GM23338 (cell line): ENCODE measurements at regions not wholly inside any gene's neighbourhood (a gene's known extent, or its start where the extent isn't known, plus 50 kb on each side); places are given as distances from the start of the nearest gene placed in this dataset.

ENCODE experiments used
- ATAC-seq: fragments of 200-7000 bp; cut with Tn5 transposase; 3 replicates; pipeline ENCODE4 v1.9.1; 2020
- DNase-seq: peaks from one replicate; pipeline ENCODE4 v3.0.0-alpha.2; 2015; ENCODE audit warnings: low spot score
- H2AFZ ChIP-seq: fragments of 200-600 bp; sonication (generic); 2 replicates; pipeline ENCODE4 v1.8.0; 2016; ENCODE audit warnings: antibody characterized with exemption, mild to moderate bottlenecking, moderate library complexity
- H3F3A ChIP-seq: fragments of 200-600 bp; sonication (generic); replicated peaks from 2 replicates; pipeline ENCODE4 v1.8.0; 2017; ENCODE audit warnings: antibody characterized with exemption, mixed run types, low read depth
- H3K27ac ChIP-seq: fragments of 200-600 bp; sonication (generic); 2 replicates; pipeline ENCODE4 v1.6.1; 2016; ENCODE audit warnings: low read depth
- H3K27me3 ChIP-seq: fragments of 200-600 bp; sonication (generic); 2 replicates; pipeline ENCODE4 v1.8.0; 2016; ENCODE audit warnings: mild to moderate bottlenecking, mixed run types, moderate library complexity; ENCODE audit not compliant: insufficient read depth
- H3K36me3 ChIP-seq: fragments of 200-600 bp; sonication (generic); 2 replicates; pipeline ENCODE4 v1.8.0; 2016; ENCODE audit warnings: mild to moderate bottlenecking; ENCODE audit not compliant: insufficient read depth
- H3K4me1 ChIP-seq: fragments of 200-600 bp; sonication (generic); 2 replicates; pipeline ENCODE4 v1.8.0; 2016; ENCODE audit warnings: mild to moderate bottlenecking, moderate library complexity; ENCODE audit not compliant: insufficient read depth
- H3K4me2 ChIP-seq: fragments of 200-600 bp; sonication (generic); 2 replicates; pipeline ENCODE4 v1.7.1; 2017; ENCODE audit warnings: mixed run types
- H3K4me3 ChIP-seq: fragments of 200-600 bp; sonication (generic); 2 replicates; pipeline ENCODE4 v1.6.1; 2016; ENCODE audit warnings: mixed run types
- H3K79me2 ChIP-seq: fragments of 200-600 bp; sonication (generic); replicated peaks from 2 replicates; pipeline ENCODE4 v1.8.0; 2017; ENCODE audit warnings: mild to moderate bottlenecking; ENCODE audit not compliant: insufficient read depth
- H3K9me2 ChIP-seq: fragments of 200-600 bp; sonication (generic); 2 replicates; pipeline ENCODE4 v1.8.0; 2017; ENCODE audit not compliant: insufficient read depth
- H4K20me1 ChIP-seq: fragments of 200-600 bp; sonication (generic); replicated peaks from 2 replicates; pipeline ENCODE4 v1.8.0; 2017; ENCODE audit warnings: mild to moderate bottlenecking; ENCODE audit not compliant: insufficient read depth
- H3K27ac Mint-ChIP-seq: 2 replicates; pipeline ENCODE4 v1.8.0; 2020; ENCODE audit warnings: inconsistent platforms, mild to moderate bottlenecking, moderate library complexity, mixed read lengths
- H3K27me3 Mint-ChIP-seq: 3 replicates; pipeline ENCODE4 v1.8.0; 2022; ENCODE audit warnings: low read depth, mild to moderate bottlenecking, moderate library complexity, mixed read lengths, inconsistent platforms; ENCODE audit not compliant: insufficient read depth, poor library complexity
- H3K36me3 Mint-ChIP-seq: 3 replicates; pipeline ENCODE4 v1.8.0; 2021; ENCODE audit warnings: low read depth, mild to moderate bottlenecking, inconsistent platforms, moderate library complexity, mixed read lengths
- H3K4me1 Mint-ChIP-seq: 3 replicates; pipeline ENCODE4 v1.8.0; 2020; ENCODE audit warnings: mild to moderate bottlenecking, inconsistent platforms, mixed read lengths
- H3K4me3 Mint-ChIP-seq: 3 replicates; pipeline ENCODE4 v1.8.0; 2021; ENCODE audit warnings: moderate library complexity, mild to moderate bottlenecking, inconsistent platforms, mixed read lengths
- H3K9me3 Mint-ChIP-seq: 3 replicates; pipeline ENCODE4 v1.8.0; 2020; ENCODE audit warnings: moderate library complexity, mild to moderate bottlenecking, inconsistent platforms, mixed read lengths
- CREB1 ChIP-seq: fragments of 250-450 bp; sonication (Bioruptor Pico); IDR thresholded peaks from 2 replicates; pipeline ENCODE4 v1.5.0; 2020; ENCODE audit warnings: low read depth, mild to moderate bottlenecking, moderate library complexity
- EZH2 ChIP-seq: fragments of 200-600 bp; sonication (generic); IDR thresholded peaks from one replicate; pipeline ENCODE4 v1.8.0; 2017; ENCODE audit warnings: antibody characterized with exemption, mild to moderate bottlenecking, low read depth; ENCODE audit not compliant: unreplicated experiment
- JUNB ChIP-seq: IDR thresholded peaks from one replicate; pipeline ENCODE4 v1.6.1; 2016; ENCODE audit warnings: antibody characterized with exemption; ENCODE audit not compliant: unreplicated experiment
- STAT1 ChIP-seq: IDR thresholded peaks from one replicate; pipeline ENCODE4 v1.6.1; 2016; ENCODE audit warnings: antibody characterized with exemption; ENCODE audit not compliant: unreplicated experiment
- ZNF114 ChIP-seq: fragments of 250-450 bp; sonication (Bioruptor Pico); IDR thresholded peaks from 2 replicates; pipeline ENCODE4 v1.5.0; 2020; ENCODE audit warnings: mild to moderate bottlenecking, moderate library complexity
- ZNF331 ChIP-seq: fragments of 250-450 bp; sonication (Bioruptor Pico); IDR thresholded peaks from 2 replicates; pipeline ENCODE4 v1.5.0; 2020; ENCODE audit warnings: low read depth, mild to moderate bottlenecking, moderate library complexity

DNA sequence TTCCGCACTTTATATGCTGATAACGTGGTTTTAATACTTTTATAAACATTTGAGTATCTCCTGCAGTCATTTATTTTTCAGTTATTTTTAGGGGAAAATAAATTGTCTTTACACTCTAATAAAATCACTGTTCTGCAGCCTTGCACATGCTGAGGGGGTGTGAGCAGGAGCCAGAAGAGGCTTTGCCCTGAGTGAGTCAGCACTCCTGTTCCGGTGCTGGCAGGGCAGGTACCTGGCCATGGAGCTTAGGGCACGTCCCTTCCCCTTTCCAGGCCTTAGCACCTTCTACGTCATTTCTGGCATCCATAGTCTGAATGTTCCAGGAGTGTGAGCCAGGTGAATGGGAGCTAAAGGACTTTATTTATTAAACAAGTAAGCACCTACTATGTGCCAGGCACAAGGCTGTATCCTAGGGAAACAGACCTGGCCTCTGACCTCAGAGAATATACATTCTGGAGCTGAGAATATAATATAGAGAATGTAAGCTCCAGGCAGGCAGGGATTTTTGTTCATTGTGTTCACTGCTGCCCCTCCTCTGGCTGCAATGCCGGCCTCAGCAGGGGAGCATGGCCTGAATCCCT is 402.9 kb downstream of the PTPRU start:
- TF ChIP-seq CREB1 (CRISPR knock-in tag) (no peak), JUNB (no peak)
- peak overlapping the region; percentile 52; the same call in 1 of the 2 replicates for H3K27ac Mint-ChIP-seq
- ATAC-seq: no peak

DNA sequence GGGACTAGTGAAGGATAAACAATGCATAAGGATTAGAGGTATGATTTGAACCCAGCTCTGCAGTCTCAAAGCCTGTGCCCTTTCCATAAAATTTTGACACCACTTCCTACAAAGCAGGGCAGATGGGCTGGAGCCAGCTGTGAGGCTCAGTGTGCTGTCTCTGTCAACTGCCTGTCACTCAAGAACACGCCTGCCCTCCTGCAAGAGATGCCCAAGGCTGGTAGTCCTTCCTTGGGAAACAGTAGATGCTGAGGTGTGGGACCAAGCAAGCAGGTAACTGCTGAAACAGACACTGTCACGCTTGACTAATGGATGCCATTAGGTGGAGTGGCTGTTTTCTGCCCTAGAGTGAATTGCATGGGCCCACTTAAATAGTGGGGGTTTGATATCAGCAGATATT is 402.0 kb downstream of the PTPRU start:
- Histone ChIP-seq H3K36me3 (no peaks in the 10 kb centered on the region), H4K20me1 (no peaks in the 10 kb centered on the region), H3K4me3 (no peak overlapping the region), H3K27me3 (no peaks in the 10 kb centered on the region), H3K9me2 (no peaks in the 10 kb centered on the region), H2AFZ (no peak overlapping the region), H3K4me2 (no peak overlapping the region), H3K4me1 (no peaks in the 10 kb centered on the region), H3F3A (no peaks in the 10 kb centered on the region), H3K27ac (no peak overlapping the region), H3K79me2 (no peaks in the 10 kb centered on the region)
- no peaks in the 10 kb centered on the region for H3K36me3 Mint-ChIP-seq
- no peak overlapping the region for H3K4me3 Mint-ChIP-seq
- H3K9me3 Mint-ChIP-seq: no peaks in the 10 kb centered on the region
- peaks cover 7% of the 10 kb centered on the region for H3K27me3 Mint-ChIP-seq
- no peak overlapping the region for H3K27ac Mint-ChIP-seq
- ATAC-seq: no peak
- no peak for TF ChIP-seq STAT1
- no peak for TF ChIP-seq ZNF331 (CRISPR knock-in tag)
- no peak for TF ChIP-seq ZNF114 (CRISPR knock-in tag)
- no peak for DNase-seq
- H3K4me1 Mint-ChIP-seq: no peaks in the 10 kb centered on the region

More for the DNA sequence above, 402.9 kb downstream of the PTPRU start:
- DNase-seq: no peak
- no peak overlapping the region for H3K4me2 ChIP-seq
- H3F3A ChIP-seq: no peaks in the 10 kb centered on the region
- H3K9me2 ChIP-seq: no peaks in the 10 kb centered on the region; the same call in 1 of the 2 replicates
- H3K4me1 ChIP-seq: no peaks in the 10 kb centered on the region
- no peaks in the 10 kb centered on the region for H3K36me3 ChIP-seq
- no peaks in the 10 kb centered on the region for H4K20me1 ChIP-seq
- peaks cover 7% of the 10 kb centered on the region for H3K27me3 Mint-ChIP-seq
- H3K4me3 ChIP-seq: no peak overlapping the region
- H3K27ac ChIP-seq: no peak overlapping the region
- H3K79me2 ChIP-seq: no peaks in the 10 kb centered on the region
- H3K27me3 ChIP-seq: no peaks in the 10 kb centered on the region
- H3K4me1 Mint-ChIP-seq: no peaks in the 10 kb centered on the region
- no peaks in the 10 kb centered on the region for H3K9me3 Mint-ChIP-seq
- peak overlapping the region; percentile 7; the same call in 1 of the 2 replicates for H2AFZ ChIP-seq
- no peak overlapping the region for H3K4me3 Mint-ChIP-seq
- no peaks in the 10 kb centered on the region for H3K36me3 Mint-ChIP-seq

DNA sequence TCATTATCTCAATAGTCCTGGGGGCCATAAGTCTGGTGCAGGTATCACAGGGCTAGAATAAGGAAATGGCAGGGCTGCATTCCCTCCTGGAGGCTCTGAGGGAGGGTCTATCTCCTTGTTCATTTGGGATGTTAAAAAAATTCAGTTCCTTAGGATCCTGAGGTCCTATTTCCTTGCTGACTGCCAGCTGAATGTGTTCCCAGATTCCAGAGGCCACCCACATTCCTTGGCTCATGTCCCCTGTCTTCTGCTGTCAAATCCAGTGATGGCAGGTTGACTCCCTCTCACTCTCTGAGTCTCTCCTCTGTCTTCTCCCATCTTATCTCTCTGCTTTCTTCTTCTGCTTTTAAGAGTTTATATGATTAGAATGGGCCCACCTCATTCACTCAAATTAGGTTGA is 400.6 kb downstream of the PTPRU start:
- DNase-seq: no peak
- Mint-ChIP-seq H3K9me3 (no peaks in the 10 kb centered on the region), H3K27ac (no peak overlapping the region), H3K27me3 (peaks cover 5% of the 10 kb centered on the region), H3K4me1 (no peaks in the 10 kb centered on the region), H3K36me3 (no peaks in the 10 kb centered on the region), H3K4me3 (no peak overlapping the region)
- Histone ChIP-seq H3K36me3 (no peaks in the 10 kb centered on the region), H3K4me1 (no peaks in the 10 kb centered on the region), H3K4me3 (no peak overlapping the region), H3K27me3 (no peaks in the 10 kb centered on the region), H3K79me2 (no peaks in the 10 kb centered on the region), H2AFZ (no peak overlapping the region), H3K4me2 (no peak overlapping the region), H4K20me1 (no peaks in the 10 kb centered on the region), H3K27ac (no peak overlapping the region), H3K9me2 (no peaks in the 10 kb centered on the region), H3F3A (no peaks in the 10 kb centered on the region)
- TF ChIP-seq EZH2: no peak
- no peak for ATAC-seq
